Liver (tissue), 8 donors: ENCODE measurements at regions not wholly inside any gene's neighbourhood (a gene's known extent, or its start where the extent isn't known, plus 50 kb on each side); places are given as distances from the start of the nearest gene placed in this dataset.

ENCODE experiments used
- DNase-seq: peaks from one replicate; pipeline ENCODE4 v3.0.0-alpha.2; 2017; ENCODE audit warnings: low spot score
- H3K27ac ChIP-seq, 2 donors: one replicate each; pipeline ENCODE4 v1.7.0; 2013; ENCODE audit warnings: inconsistent platforms in 2 of 2, low read length in 2 of 2, control low read depth in 1 of 2, low read depth in 1 of 2, mild to moderate bottlenecking in 1 of 2
- H3K27me3 ChIP-seq, 4 donors: one replicate each; pipeline versions ENCODE4 v1.6.1 to v1.7.0; 2013; ENCODE audit warnings: low read length in 3 of 4, inconsistent platforms in 1 of 4, mild to moderate bottlenecking in 1 of 4, moderate library complexity in 1 of 4; ENCODE audit not compliant: control insufficient read depth in 4 of 4, insufficient read depth in 4 of 4
- H3K36me3 ChIP-seq, 4 donors: one replicate each; pipeline versions ENCODE4 v1.6.1 to v1.7.0; 2013; ENCODE audit warnings: low read length in 3 of 4, mild to moderate bottlenecking in 3 of 4, low read depth in 1 of 4, moderate library complexity in 1 of 4; ENCODE audit not compliant: control insufficient read depth in 4 of 4, insufficient read depth in 3 of 4
- H3K4me1 ChIP-seq, 4 donors: one replicate each; pipeline versions ENCODE4 v1.6.1 to v1.7.0; 2013; ENCODE audit warnings: low read length in 3 of 4, mild to moderate bottlenecking in 3 of 4, moderate library complexity in 1 of 4; ENCODE audit not compliant: control insufficient read depth in 4 of 4, insufficient read depth in 4 of 4
- H3K4me3 ChIP-seq, 3 donors: one replicate each; pipeline versions ENCODE4 v1.6.1 to v1.7.0; 2013; ENCODE audit warnings: low read length in 3 of 3, control low read depth in 1 of 3, low read depth in 1 of 3, mild to moderate bottlenecking in 1 of 3
- H3K9ac ChIP-seq, 2 donors: one replicate each; pipeline ENCODE4 v1.7.0; 2013; ENCODE audit warnings: low read length in 2 of 2, mild to moderate bottlenecking in 2 of 2, moderate library complexity in 2 of 2, control low read depth in 1 of 2, low read depth in 1 of 2
- H3K9me3 ChIP-seq, 4 donors: one replicate each; pipeline versions ENCODE4 v1.6.1 to v1.7.0; 2013; ENCODE audit warnings: low read length in 3 of 4; ENCODE audit not compliant: control insufficient read depth in 4 of 4
- ATF3 ChIP-seq: IDR thresholded peaks from 2 replicates; pipeline ENCODE4 v1.6.1; 2016; ENCODE audit warnings: antibody characterized with exemption
- CTCF ChIP-seq: fragments of 150-350 bp; IDR thresholded peaks from 2 replicates; pipeline ENCODE4 v1.5.1; 2017; ENCODE audit warnings: improper control_type of control experiment, low read depth, low read length; ENCODE audit not compliant: missing input control
- FOXA1 ChIP-seq: IDR thresholded peaks from 2 replicates; pipeline ENCODE4 v1.6.1; 2016; ENCODE audit warnings: antibody characterized with exemption
- FOXA2 ChIP-seq: IDR thresholded peaks from 2 replicates; pipeline ENCODE4 v1.6.1; 2016; ENCODE audit warnings: antibody characterized with exemption
- GABPA ChIP-seq, 2 donors: IDR thresholded peaks in 1 of 2; conservative IDR thresholded peaks in 1 of 2; 2 replicates each; pipeline ENCODE4 v1.6.1; 2016; ENCODE audit warnings: antibody characterized with exemption in 2 of 2, mild to moderate bottlenecking in 1 of 2, moderate library complexity in 1 of 2
- HNF4A ChIP-seq, 2 donors: conservative IDR thresholded peaks; 2 replicates each; pipeline ENCODE4 v1.6.1; 2016; ENCODE audit warnings: antibody characterized with exemption in 2 of 2, mild to moderate bottlenecking in 2 of 2
- HNF4G ChIP-seq: IDR thresholded peaks from 2 replicates; pipeline ENCODE4 v1.6.1; 2016; ENCODE audit warnings: antibody characterized with exemption
- MAX ChIP-seq: IDR thresholded peaks from 2 replicates; pipeline ENCODE4 v1.6.1; 2016; ENCODE audit warnings: antibody characterized with exemption
- NR2F2 ChIP-seq: IDR thresholded peaks from 2 replicates; pipeline ENCODE4 v1.6.1; 2016; ENCODE audit warnings: antibody characterized with exemption
- RAD21 ChIP-seq, 2 donors: IDR thresholded peaks; 2 replicates each; pipeline ENCODE4 v1.6.1; 2016; ENCODE audit warnings: antibody characterized with exemption in 2 of 2, mild to moderate bottlenecking in 2 of 2
- REST ChIP-seq: IDR thresholded peaks from 2 replicates; pipeline ENCODE4 v1.6.1; 2016; ENCODE audit warnings: antibody characterized with exemption, mild to moderate bottlenecking
- RXRA ChIP-seq, 2 donors: IDR thresholded peaks; 2 replicates each; pipeline ENCODE4 v1.6.1; 2017 to 2018; ENCODE audit warnings: antibody characterized with exemption in 2 of 2, mild to moderate bottlenecking in 1 of 2
- TAF1 ChIP-seq: conservative IDR thresholded peaks from 2 replicates; pipeline ENCODE4 v1.6.1; 2016; ENCODE audit warnings: antibody characterized with exemption, mild to moderate bottlenecking
- YY1 ChIP-seq: IDR thresholded peaks from 2 replicates; pipeline ENCODE4 v1.6.1; 2016; ENCODE audit warnings: antibody characterized with exemption, mild to moderate bottlenecking
- ZBTB33 ChIP-seq: IDR thresholded peaks from 2 replicates; pipeline ENCODE4 v1.6.1; 2016; ENCODE audit warnings: antibody characterized with exemption
- WGBS: extraction: QIAGEN DNeasy Blood & Tissue Kit; methylation state at CpG from one replicate; pipeline ENCODE4 v1.1.7; 2013; 5-methylcytosine and 5-hydroxymethylcytosine counted together
- donor health status: healthy.
- donor health status: healthy.
- donor health status: healthy.
- donor health status: healthy.
- donor health status: healthy.

GRCh38 chr16:72357910-72358309, 186.0 kb upstream of the PMFBP1 start:
- no peak for DNase-seq
- H3K9ac ChIP-seq = no peak overlapping the region
- 77% methylated on average over 6 of the region's 6 CpGs for WGBS
- H3K9me3 ChIP-seq = no peaks in the 10 kb centered on the region
- H3K4me3 ChIP-seq = no peak overlapping the region
- H3K27me3 ChIP-seq = no peaks in the 10 kb centered on the region
- no peak overlapping the region for H3K27ac ChIP-seq
- TF ChIP-seq NR2F2 (no peak), FOXA1 (no peak), REST (no peak), TAF1 (no peak), ZBTB33 (no peak), HNF4G (no peak), YY1 (no peak), FOXA2 (no peak), GABPA (IDR thresholded peaks at IDR 0.05 in 1 of 2, conservative IDR thresholded peaks at IDR 0.05 in 1 of 2) (no peak), ATF3 (no peak), CTCF (no peak)
- no peaks in the 10 kb centered on the region for H3K4me1 ChIP-seq
- H3K36me3 ChIP-seq = no peaks in the 10 kb centered on the region

GRCh38 chr16:72355561-72355960, 183.6 kb upstream of the PMFBP1 start:
- H3K27ac ChIP-seq = no peak overlapping the region
- no peaks in the 10 kb centered on the region for H3K27me3 ChIP-seq
- no peaks in the 10 kb centered on the region for H3K4me1 ChIP-seq
- H3K4me3 ChIP-seq = no peak overlapping the region
- 90% methylated on average over 2 of the region's 2 CpGs for WGBS
- H3K9ac ChIP-seq = no peak overlapping the region
- no peak for TF ChIP-seq RAD21 (IDR thresholded peaks at IDR 0.05)
- TF ChIP-seq GABPA (IDR thresholded peaks at IDR 0.05 in 1 of 2, conservative IDR thresholded peaks at IDR 0.05 in 1 of 2) = no peak
- no peak for TF ChIP-seq RXRA (IDR thresholded peaks at IDR 0.05)
- no peak for TF ChIP-seq MAX
- TF ChIP-seq HNF4A (conservative IDR thresholded peaks at IDR 0.05) = no peak
- TF ChIP-seq FOXA1 = no peak
- H3K9me3 ChIP-seq = no peaks in the 10 kb centered on the region
- H3K36me3 ChIP-seq = no peaks in the 10 kb centered on the region
- no peak for DNase-seq
